ENCODE measurements at regions not wholly inside any gene's neighbourhood (a gene's known extent, or its start where the extent isn't known, plus 50 kb on each side); places are given as distances from the start of the nearest gene placed in this dataset.
A peak's percentile ranks its signal among the peaks of the same experiment; 100 is the strongest.
"Not testable (repeated sequence)": the region's sequence is repeated elsewhere in the genome, so short reads cannot be mapped to it uniquely, and the experiment has no call there.

GRCh38 chr12:91877456-91878235, 268.0 kb downstream of the BTG1 start:
- H3K4me3 ChIP-seq (ENCODE audit: low read depth, low read length), result no peak overlapping the region
- DNase-seq (ENCODE audit: low read depth), result peak; percentile 10
- no peak for TF ChIP-seq CTCF (IDR thresholded peaks at IDR 0.05; ENCODE audit: insufficient read depth, low read depth, low read length, missing control alignments)

DNA sequence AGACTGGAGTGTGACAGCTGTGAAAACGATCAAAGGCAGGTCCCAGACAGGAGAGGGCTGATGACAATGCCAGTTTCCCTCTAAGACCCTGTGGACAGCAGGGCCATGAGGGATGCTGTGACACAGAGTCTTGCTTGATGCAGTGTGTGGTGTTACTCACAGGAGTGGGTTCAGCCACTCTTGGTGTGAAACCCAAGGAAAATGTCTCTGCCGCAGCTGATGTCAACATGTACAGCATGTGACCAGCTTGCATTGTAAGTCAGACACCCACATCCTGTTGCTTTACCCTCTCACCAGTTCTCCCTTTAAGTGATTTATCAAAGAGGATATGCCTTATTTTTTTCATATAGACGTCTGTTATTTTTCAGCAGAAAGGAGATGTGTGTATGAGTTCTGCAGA, 268.6 kb downstream of the BTG1 start:
- peak; percentile 59 for DNase-seq (ENCODE audit: low read depth)
- H3K4me3 ChIP-seq (ENCODE audit: low read depth, low read length), result no peak overlapping the region
- TF ChIP-seq CTCF (IDR thresholded peaks at IDR 0.05; ENCODE audit: insufficient read depth, low read depth, low read length, missing control alignments), result no peak

GRCh38 chr12:91875671-91876070, 270.0 kb downstream of the BTG1 start:
- DNase-seq (ENCODE audit: low read depth); H3K4me3 ChIP-seq (ENCODE audit: low read depth, low read length): not testable (repeated sequence)

GRCh38 chr12:91874086-91874865, 271.4 kb downstream of the BTG1 start:
- TF ChIP-seq CTCF (IDR thresholded peaks at IDR 0.05; ENCODE audit: insufficient read depth, low read depth, low read length, missing control alignments), result no peak
- H3K4me3 ChIP-seq (ENCODE audit: low read depth, low read length), result no peak overlapping the region

GRCh38 chr12:91871751-91872150, 273.9 kb downstream of the BTG1 start:
- TF ChIP-seq CTCF (IDR thresholded peaks at IDR 0.05; ENCODE audit: insufficient read depth, low read depth, low read length, missing control alignments), result no peak
- DNase-seq (ENCODE audit: low read depth), result no peak
- no peak overlapping the region for H3K4me3 ChIP-seq (ENCODE audit: low read depth, low read length)

More at GRCh38 chr12:91874086-91874865, 271.4 kb downstream of the BTG1 start:
- DNase-seq (ENCODE audit: low read depth), result no peak

GRCh38 chr12:91870872-91871707, 274.6 kb downstream of the BTG1 start:
- TF ChIP-seq CTCF (IDR thresholded peaks at IDR 0.05; ENCODE audit: insufficient read depth, low read depth, low read length, missing control alignments), result no peak
- no peak for DNase-seq (ENCODE audit: low read depth)
- H3K4me3 ChIP-seq (ENCODE audit: low read depth, low read length), result no peak overlapping the region

DNA sequence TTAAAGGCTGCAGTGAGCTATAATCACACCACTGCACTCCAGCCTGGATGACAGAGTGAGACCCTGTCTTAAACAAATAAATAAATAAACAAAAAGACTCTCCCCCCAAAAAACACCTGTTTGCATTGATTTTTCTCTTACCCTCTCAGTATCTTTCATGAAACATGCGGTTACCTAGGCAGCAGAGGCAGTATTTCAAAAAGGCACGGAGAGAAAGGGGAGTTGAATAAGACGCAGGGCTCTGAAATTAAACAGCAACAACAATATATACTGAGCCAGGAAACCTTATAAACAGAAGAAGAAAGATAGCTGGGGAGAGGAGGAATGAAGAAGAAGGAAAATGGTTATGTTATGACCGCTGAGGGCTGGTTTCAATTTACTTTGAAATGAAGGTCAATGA, 277.6 kb downstream of the BTG1 start:
- DNase-seq (ENCODE audit: low read depth), result no peak
- H3K4me3 ChIP-seq (ENCODE audit: low read depth, low read length), result no peak overlapping the region
- no peak for TF ChIP-seq CTCF (IDR thresholded peaks at IDR 0.05; ENCODE audit: insufficient read depth, low read depth, low read length, missing control alignments)
